NCI-H526 (cell line): ENCODE measurements at regions not wholly inside any gene's neighbourhood (a gene's known extent, or its start where the extent isn't known, plus 50 kb on each side); places are given as distances from the start of the nearest gene placed in this dataset.
"Not testable (repeated sequence)": the region's sequence is repeated elsewhere in the genome, so short reads cannot be mapped to it uniquely, and the experiment has no call there.

Experiments
- DNase-seq, 2 experiments: peaks; one replicate each; lab custom pipeline; 2025; lab: John Stamatoyannopoulos, UW

DNA sequence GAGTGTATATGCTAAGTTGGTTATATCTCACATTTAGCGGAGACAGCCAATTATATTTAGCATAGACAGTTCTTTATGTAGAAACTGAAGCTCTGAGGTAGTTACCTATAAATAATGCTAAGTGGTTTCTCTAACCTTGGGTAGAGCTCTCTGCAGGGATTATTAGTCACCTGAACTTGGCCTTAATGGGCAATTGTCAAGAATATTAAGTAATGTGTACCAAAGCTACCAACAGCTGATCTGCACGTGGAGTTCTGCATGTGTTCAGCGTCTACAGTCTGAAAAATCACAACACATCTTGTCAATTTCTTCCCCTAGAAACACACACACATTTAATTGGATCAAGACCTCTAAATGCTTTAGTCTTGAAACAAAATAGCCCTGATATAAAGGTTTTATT, 740.6 kb upstream of the FAM241A start:
- DNase-seq = no peak

DNA sequence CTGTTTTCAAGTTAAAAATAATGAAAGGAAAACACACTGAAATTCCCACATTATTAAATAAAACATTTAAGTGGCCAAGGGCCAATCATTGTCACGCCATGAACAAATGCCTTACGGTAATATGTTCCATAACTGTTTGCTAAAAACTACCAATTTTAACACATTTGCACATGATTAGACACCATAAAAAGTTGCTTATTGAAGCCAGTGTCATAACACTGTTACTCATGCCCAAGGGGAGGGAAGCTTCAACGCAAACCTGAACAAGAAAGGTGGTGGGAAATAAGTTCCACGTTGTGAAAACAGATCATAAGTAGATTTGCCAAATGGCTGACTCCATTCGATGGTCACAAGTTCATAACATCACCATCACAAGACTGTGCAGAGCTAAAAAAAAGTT, 739.3 kb upstream of the FAM241A start:
- no peak for DNase-seq

DNA sequence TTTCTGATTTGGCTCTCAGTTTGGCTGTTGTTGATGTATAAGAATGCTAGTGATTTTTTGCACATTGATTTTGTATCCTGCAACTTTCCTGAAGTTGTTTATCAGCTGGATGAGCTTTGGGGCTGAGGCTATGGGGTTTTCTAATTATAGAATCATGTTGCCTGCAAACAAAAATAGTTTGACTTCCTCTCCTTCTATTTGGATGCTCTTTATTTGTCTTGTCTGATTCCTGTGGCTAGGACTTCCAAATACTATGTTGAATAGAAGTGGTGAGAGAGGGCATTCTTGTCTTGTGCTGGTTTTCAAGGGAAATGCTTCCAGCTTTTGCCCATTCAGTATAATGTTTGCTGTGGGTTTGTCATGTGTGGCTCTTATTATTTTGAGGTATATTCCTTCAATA, 734.7 kb upstream of the FAM241A start:
- DNase-seq = peak in 1 of 2 experiments; percentile 0

DNA sequence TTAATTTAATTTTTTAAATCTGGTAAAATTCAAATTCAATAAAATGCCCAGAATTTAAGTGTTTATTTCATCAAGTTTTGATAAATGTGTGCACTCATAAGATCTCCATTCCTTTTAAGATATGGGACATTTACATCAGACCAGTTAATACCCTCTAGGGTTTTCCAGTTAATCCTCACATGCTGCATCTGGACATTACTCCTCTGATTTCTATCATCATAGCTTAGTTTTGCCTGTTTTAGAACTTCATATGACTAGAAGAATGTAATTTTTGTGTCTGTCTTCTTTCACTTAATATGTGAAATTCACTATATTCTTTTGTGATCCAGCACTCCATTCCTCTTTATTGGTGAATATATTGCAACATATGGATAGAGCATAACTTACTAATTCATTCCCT, 727.7 kb upstream of the FAM241A start:
- no peak for DNase-seq

DNA sequence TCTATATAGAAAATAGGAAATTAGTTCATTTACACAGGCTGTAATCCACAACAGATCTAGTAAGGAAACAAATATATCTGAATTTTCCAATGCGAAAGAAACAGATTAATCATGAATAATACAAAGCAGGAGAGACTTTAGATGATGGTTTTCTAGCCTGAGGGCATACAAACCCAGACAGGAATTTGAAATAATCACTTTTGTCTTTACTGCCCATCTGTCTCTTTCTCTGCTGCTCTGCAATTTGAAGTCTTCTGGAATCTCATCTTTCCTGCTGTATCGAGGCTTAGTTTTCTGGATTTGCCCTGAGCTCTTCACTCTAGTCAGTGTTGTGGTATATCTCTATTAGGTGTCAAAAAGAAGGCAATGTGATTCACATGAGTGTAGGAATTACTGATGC, 711.8 kb upstream of the FAM241A start:
- DNase-seq = no peak

DNA sequence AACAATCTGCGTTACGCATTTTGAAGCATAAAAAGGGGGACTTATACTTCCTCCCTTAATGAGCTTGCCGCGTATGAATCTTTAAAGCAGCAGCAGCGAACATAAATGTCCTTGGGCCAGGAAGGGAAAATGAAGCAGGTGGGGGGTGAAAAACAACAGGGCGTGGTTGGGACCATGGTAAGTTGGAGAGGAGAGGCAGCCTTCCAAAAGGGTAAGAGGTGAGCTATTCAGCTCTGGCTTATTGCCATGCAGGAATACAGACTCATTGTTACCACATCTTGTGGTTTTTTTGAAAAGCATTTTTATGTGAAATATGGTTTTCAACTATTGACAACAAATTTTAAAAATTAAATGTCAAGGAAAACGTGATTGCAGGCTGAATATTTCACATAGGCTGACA, 710.7 kb upstream of the FAM241A start:
- DNase-seq = no peak

DNA sequence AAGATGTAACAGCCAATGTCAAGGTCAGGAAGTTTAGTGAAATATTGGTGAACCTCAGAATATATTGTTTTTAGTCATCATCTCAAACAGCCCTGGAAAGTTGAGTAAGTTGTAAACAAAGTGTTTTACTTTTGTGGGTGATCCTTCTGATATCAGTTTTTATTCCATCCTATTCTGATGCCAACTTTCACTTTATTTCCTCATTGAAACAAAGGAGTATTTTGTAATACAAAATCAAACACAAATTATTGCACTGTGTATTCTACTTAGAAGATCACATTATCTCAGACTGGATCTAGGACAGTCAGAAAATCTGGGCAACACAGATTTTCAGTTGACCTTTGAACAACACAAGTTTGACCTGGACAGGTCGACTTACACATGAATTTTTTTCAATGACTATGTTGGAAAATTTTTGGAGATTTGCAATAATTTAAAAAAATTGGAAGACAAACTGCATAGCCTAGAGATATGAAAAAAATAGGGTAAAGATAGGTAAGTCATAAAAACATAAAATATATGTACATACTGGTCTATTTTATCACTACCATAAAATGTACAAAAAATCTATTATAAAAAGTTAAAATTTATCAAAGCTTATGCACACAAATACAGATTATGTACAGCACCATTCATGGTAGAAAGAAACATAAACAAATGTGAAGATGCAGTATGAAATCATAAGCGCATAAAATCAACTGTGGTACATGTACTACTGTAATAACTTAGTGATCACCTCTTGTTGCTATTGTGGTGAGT, 709.1 kb upstream of the FAM241A start:
- DNase-seq = no peak

DNA sequence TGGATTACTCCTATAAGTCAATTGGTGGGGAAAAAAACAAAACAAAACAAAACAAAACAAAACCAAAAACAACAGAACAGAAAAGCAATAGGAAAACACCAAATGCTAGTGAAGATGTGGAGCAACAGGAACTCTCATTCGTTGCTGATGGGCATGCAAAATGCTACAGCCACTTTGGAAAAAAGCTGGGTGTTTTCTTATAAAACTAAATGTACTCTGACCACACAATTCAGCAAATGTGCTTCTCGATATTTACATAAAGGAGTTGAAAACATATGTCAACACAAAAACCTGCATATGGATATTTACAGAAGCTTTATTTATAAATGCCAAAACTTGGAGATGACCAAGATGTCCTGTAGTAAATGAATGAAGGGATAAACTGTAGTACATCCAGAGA, 703.6 kb upstream of the FAM241A start:
- DNase-seq = no peak

DNA sequence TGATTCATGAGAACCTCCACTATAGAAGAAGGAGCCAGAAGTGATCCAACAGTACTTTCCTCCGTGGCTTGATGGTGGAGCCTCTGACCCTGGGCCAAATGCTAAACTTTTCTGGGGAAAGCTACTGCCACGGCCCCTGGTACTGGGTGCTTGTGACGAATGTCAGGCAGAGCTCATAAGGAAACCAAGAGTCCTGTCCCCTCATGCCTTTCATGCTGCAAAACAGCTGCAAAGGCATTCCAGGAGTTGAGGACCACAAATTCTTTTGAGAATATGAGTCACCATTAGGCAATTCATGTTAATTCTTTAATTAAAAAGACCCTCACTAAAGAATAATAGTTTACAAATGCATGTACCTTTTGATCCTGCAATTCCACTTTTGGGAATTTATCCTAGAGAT, 700.4 kb upstream of the FAM241A start:
- DNase-seq = not testable (repeated sequence)

DNA sequence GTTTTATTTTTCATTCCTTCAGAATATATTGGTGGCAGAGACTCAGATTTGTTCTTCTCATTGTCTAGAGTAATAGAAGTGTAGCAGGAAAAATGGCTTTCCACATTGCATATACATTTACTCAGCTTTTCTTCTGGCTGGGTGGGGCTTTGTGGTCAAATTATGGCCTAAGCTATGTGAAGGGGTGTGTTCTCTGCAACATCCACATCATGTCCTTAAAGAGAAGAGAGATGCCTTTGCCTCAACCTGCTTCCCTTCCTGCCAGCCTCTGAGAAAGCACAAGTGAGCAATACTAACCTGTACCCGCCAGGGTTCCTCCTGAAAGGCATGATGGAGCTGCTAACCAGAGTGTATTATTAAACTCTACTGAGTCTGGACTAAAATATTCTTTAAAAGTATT, 695.6 kb upstream of the FAM241A start:
- no peak for DNase-seq

DNA sequence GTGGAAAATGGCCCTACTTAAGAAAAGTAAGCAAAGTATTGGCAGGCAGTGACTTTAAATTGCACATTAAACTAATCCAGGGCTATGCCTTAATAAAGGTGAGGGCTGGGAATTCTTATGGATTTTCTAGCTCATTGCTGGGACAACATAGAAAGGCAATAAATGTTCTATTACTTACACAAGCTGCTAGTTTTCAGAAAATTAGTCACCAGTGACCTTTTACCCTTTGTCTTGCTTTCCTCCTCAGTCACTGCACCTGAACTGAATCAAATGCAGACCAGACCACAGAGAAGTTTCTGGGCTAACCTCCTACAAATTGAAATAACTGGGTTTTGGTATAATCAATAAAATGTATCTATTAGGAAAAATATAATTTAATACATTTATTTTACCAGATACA, 694.4 kb upstream of the FAM241A start:
- no peak for DNase-seq

DNA sequence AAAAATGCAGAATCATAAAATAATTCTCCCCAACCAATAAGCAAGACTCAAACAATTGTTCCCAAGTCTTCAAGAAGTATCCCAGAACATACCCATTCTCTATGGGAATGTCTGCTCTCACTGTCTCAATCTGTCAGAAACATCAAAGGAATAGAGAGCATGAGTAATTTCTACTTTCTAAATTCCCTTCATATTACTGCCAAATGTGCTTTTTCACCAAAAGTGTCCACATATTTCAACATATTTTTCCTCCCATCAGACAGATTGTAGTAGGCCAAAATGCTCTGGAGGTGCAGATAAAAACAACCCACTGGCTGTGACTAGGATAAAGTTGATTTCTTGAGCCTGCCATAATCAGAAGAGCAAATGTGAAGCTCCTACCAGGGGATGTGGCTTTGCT, 692.0 kb upstream of the FAM241A start:
- no peak for DNase-seq

DNA sequence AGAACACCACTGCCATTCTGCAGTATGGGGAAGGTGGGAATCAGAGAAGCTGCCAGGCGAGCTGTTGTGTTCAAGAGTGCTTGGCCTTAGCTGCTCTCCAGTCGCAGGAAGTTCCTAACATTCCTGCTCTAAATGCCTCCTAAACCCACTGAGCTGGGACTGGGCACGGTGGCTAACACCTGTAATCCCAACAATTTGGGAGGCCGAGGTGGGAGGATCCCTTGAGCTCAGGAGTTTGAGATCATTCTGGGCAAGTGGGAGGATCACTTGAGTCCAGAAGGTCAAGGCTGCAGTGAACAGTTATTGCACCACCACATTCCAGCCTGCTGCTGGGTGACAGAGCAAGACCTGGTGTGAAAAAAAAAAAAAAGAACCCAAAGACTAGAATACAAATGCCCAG, 690.3 kb upstream of the FAM241A start:
- DNase-seq = no peak

DNA sequence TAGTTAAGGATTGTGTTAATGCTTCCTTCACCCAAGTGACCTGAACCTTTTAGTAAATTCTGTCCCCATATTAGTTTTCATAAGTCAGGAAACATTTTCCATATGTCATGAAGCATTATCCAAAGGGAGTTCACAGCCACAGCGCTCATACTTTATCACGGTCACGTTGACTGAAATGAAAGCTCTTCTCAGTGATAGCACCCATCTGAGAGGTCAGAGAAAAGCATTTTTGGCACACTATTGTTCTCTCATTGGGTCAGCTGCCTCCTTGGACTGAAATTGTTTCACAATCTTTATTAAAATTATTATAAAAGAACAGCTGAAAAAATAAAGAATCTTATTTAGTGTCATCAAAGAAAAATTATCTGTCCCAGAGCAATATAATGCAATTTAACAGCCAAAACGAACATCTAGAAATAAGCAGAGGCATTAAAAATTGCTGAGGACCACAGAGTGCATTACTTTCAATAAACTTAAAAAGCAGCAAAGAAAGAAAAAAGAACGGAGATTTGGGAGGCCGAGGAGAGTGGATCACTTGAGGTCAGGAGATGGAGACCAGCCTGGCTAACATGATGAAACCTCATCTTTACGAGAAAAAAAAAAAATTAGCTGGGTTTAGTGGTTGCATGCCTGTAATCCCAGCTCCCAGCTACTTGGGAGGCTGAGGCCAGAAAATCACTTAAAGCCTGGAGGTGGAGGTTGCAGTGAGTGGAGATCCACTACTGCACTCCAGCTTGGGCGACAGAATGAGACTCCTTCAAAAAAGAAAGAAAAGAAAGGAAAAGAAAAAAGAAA, 680.8 kb upstream of the FAM241A start:
- DNase-seq = no peak

DNA sequence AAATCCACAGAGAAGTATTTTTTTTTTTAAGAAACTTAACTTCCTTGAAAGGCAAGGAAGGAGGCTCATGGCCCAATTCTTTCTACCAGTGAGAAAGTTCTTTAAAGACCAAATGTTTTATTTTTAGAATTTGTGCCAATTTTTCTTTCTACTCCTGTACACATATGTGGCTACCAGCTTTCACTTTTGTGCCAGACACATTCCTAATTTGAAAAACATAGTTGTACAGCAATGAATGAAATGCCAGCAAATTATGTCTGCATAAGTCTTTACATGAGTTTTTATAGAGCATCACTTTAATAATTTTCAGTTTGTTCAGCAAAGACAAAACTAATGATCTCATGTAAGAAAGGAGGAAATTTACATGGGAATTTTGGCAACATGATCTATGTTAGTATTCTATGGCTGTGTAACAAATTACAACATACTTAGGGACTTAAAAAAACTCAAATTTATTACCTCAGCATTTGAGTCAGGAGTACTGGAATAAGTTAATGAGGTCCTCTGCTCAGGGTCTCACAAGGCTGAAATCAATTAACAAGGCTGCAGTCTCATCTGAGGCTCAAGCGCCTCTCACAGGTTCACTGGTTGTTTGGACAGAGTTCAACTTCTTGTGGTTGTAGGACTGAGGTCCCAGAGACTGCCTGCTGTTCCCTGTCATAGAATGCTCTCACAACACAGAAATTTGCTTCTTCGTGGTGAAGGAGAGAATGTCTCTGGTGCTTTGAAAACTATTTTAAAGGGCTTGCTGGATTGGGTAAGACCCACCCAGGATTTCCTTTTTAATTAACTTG, 678.2 kb upstream of the FAM241A start:
- no peak for DNase-seq

DNA sequence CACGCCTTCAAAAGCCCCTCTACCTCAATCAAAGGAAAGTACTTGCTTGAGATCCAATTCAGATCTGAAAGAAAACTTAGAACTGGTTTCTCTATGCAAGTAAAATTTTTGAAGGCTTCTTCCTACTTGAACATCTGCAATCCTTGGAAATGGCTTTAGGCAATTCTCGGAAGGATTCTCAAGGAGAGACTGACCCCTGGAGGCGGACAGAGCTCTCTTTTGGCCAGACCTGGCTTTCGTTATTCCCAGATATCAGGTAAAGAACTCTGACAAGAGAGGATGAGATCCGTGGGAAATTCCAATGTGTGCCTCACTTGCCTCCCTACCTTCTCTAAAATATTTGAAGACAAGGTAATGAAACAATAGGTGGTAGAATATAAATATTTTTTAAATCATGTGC, 670.3 kb upstream of the FAM241A start:
- DNase-seq = peak; percentile 26 to 70

DNA sequence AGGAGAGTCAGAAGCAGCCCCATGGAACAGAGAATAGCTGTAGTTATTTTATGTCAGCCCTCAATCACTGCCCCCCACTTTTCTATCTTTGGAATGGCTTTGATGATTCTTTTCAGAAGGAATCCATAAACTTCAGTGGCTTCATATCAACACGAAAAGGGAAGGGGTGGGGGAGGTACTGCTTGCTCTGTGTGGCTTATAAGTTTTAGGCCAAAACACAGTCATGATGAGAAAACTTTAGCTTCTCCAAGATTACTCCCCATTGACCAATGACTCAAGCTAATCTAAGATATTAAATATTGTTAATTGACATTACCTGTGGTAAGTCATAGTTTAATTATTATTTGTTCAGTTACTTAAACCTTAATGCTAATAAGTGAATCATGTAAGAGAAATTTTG, 669.6 kb upstream of the FAM241A start:
- DNase-seq = no peak

DNA sequence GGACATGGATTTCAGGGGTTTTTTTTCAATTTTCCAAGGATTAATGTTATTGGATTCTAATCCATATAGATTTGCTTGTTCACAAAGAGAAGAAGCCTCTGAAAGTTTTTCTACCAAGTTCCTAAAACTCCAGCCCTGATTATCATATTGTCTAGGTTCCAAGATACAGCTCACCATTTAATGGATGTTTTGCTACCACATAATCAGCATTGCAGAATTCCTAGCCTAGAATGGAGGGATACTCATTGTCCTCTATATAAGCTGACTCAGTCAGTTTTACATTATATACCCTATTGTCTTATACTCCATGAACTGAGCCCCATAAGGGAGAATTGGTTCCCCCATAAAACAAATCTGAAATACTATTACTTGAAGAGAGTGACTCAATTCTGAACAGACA, 664.7 kb upstream of the FAM241A start:
- DNase-seq = no peak

DNA sequence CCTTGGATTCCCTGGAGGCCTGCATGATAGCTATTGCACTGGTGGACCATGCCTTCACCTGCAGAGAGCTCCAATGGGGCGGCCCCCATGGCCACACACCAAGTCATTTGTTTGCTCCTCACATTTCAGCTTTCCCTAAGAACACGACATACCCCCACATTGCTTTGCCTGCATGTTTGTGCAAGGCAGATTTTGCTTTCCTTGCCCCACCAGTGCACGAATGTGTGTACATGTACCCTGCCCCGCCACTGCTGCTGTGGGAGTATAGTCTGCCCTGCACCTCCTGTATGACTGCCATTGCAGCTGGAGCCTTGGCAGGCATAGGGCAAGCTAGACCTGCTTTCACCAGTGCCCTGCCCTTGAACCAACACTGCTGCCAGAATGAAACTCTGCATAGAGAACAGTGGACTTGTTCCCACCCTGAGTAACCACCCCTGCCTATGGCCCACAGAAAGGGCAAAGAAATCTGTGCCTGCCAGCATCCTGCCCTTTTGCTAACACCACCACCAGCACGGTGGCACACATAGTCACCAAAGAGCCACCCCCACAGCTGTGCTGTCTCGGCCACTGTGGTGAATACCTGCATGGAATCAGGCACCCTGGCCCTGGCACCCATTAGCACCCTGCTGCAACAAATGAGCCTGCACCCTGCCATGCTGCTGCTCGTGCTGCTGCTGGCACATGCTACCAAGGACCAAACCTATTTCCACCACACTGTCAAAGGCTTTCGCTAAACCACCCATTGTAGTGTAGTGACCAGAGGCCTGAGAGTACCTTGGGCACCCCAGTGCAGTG, 661.7 kb upstream of the FAM241A start:
- DNase-seq = no peak

DNA sequence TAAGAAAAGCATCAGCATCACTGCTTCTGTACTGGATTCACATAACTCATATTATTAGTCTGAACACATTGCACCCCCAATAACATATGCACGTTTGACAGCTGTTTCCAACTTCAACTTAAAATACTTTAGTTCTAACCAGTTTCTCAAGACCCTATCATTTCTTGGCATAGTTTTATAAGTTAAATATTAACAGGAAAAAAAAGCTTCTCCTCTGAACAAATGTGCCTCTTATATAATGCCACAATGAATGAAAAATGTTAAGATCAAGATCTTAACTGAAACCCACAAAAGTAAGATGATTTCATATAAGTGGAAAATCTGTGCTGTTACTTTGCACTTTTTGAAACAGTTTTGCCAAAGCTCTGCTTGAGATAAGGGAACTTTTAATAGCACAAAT, 652.8 kb upstream of the FAM241A start:
- no peak for DNase-seq

DNA sequence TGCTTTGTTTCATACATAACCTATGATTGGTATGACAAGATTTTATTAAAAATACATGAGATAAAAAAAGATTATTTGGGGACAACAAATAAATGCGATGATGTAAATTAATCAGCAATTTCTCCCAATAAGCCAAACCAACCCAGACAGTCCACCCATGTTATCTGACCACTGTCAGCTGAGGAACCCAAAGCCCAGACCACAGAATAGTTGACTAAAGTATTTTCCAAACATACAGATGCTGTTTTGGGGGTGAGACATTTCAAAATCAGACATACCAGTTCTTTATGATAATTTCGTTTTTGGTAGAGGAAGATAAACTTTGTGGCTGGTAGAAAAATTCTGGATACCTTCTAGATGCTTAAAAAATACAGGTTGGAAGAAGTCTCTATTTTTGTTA, 650.8 kb upstream of the FAM241A start:
- no peak for DNase-seq

DNA sequence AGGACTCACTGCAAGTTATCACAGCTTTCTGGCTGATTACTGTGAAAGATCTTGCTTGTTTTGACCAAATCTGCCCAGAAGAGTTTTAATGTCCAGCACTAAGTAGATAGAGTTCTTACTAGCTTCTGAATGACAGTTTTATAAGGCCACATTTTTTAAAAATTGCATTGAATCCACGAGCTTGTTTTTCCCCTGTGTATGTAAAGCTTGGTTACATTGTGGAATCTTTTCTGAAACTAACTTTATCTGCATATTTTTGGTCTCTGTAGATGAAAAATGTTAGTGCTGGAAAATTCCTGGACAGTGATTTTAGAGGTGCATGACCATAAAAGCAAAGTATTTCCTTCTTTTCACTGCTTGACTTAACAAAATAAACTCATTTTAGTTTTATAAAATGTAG, 650.3 kb upstream of the FAM241A start:
- no peak for DNase-seq
